ENCODE measurements at regions not wholly inside any gene's neighbourhood (a gene's known extent, or its start where the extent isn't known, plus 50 kb on each side); places are given as distances from the start of the nearest gene placed in this dataset.

DNA sequence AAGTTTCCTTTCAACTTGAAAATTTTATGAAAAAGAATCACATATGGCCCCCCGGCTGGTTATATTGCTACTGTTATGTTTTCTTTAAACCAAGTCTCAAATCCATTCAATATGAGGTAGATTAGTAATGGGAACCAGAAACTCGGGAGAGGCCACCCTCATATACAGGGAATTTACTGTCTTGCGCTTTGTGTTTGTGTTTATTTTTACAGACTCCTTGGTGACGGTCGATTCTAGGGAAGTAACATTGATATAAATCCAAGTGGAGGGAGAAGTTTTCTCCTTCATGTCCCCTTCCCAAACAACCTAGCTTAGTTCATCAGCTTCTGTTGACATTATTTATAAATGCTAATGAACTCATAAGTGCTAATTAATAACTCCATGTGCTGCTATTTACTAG is 163.5 kb upstream of the LMO4 start:
- no peak for TF ChIP-seq CTCF (IDR thresholded peaks at IDR 0.05; ENCODE audit: low read depth, low read length)
- DNase-seq (ENCODE audit: extremely low read depth, low read depth) = no peak

GRCh38 chr1:87167157-87167789 is 161.4 kb upstream of the LMO4 start:
- no peak for DNase-seq (ENCODE audit: extremely low read depth, low read depth)
- no peak for TF ChIP-seq CTCF (IDR thresholded peaks at IDR 0.05; ENCODE audit: low read depth, low read length)

DNA sequence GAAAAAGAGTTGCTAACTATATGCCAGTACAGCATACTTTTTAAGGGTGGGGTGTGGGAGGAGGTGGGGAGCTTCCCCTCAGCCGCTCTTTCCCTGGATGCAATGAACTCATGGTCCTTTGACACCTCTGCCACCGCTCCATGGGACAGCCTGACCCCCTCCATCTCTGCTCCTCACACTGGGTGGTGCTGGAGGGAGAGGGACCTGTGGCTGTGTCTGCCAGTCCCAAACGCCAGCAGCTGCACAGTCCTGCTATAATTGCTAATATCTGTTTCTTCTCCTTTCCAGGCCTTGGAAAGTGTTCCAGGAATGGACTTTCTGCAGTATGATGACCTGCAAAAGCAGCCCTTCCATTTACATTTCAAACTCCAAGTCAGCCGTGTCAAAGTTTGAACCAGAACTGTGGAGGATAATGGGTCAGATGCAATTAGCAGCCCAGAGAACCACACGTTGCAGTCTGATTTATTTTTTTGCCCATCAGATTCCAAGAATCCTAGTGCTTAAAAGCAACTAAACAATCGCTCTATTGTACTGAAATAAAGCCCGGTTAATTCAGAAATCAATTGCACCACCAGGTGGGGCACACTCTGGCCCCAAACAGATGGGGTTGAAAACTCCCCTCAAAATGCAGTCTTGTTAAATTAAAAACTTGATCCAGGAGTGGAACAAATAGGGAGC is 160.7 kb upstream of the LMO4 start:
- no peak; the same call in 1 of the 2 replicates for TF ChIP-seq CTCF (IDR thresholded peaks at IDR 0.05; ENCODE audit: low read depth, low read length)
- no peak for DNase-seq (ENCODE audit: extremely low read depth, low read depth)

DNA sequence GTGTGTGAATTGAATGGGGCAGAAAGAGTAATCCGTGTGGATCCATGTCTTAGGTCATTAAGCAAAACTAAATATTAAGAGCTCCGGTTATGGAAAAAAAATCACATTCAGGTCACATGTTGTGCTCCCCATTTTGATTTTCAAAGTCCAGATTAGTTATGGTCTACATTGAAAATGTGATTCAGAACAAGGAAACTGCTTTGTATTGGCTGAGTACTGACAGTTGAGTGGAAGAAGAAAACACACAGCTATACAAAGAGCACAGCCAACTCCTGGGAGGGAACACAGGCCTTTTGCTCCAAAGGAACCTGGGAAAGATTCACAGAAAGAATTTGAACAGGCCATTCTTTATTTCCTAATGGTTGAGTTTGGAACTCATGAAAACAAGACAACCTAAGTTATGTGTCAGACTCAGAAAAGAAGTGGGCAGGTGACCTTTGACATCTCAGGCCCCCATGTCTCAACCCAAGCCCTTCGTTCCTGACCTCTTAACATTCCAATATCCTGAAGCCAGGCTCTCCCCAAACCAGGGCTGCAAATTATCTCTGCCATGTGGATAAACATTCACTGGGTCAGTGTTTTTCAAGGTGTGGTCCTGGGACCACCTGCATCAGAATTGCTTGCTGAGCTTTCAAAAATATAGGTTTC is 159.3 kb upstream of the LMO4 start:
- no peak for TF ChIP-seq CTCF (IDR thresholded peaks at IDR 0.05; ENCODE audit: low read depth, low read length)
- no peak for DNase-seq (ENCODE audit: extremely low read depth, low read depth)

- DNase-seq (ENCODE audit: extremely low read depth, low read depth) = no peak
- TF ChIP-seq CTCF (IDR thresholded peaks at IDR 0.05; ENCODE audit: low read depth, low read length) = no peak
Measured at GRCh38 chr1:87170157-87170556, 158.5 kb upstream of the LMO4 start.

GRCh38 chr1:87170931-87171598 is 157.6 kb upstream of the LMO4 start:
- no peak for TF ChIP-seq CTCF (IDR thresholded peaks at IDR 0.05; ENCODE audit: low read depth, low read length)
- no peak for DNase-seq (ENCODE audit: extremely low read depth, low read depth)

DNA sequence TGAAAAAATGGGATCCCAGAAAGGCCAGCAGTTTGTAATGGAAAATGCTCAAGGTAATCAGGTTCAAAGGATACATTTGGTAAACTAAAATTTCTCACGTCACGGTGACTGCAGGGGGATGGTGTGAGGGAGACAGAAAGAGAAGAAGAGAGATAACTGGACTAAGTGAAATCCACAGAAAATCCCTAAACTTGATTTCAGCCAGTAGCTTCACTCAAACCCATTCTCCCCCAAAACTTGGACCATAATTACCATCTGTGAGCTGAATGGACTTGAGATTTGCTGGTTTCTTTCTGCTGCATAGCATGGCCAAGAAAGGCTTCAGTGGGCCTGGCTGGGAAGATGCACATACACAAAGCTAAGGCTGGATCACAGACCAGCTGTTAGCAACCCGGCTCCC is 155.4 kb upstream of the LMO4 start:
- TF ChIP-seq CTCF (IDR thresholded peaks at IDR 0.05; ENCODE audit: low read depth, low read length) = no peak
- no peak for DNase-seq (ENCODE audit: extremely low read depth, low read depth)
